Central memory CD8-positive, alpha-beta T cell (primary cell): ENCODE measurements at regions not wholly inside any gene's neighbourhood (a gene's known extent, or its start where the extent isn't known, plus 50 kb on each side); places are given as distances from the start of the nearest gene placed in this dataset.

Experiments
- ATAC-seq: fragments of 150-1000 bp; cut with Tn5 transposase; replicated peaks from 2 replicates; pipeline ENCODE4 v1.10.0; 2022; ENCODE audit warnings: mild to moderate bottlenecking, moderate FRiP score, moderate number of reproducible peaks; ENCODE audit not compliant: poor library complexity, severe bottlenecking; ENCODE audit errors: extremely low read depth
- DNase-seq, 2 donors: peaks; one replicate each; pipeline ENCODE4 v3.0.0; 2021; ENCODE audit warnings: low spot score in 2 of 2
- H3K27ac Mint-ChIP-seq: one replicate; pipeline ENCODE4 v1.8.0; 2022; ENCODE audit warnings: low read depth, mild to moderate bottlenecking, moderate library complexity, mixed read lengths
- H3K27me3 Mint-ChIP-seq: one replicate; pipeline ENCODE4 v1.8.0; 2022; ENCODE audit warnings: mixed read lengths
- H3K36me3 Mint-ChIP-seq: one replicate; pipeline ENCODE4 v1.8.0; 2022; ENCODE audit warnings: mild to moderate bottlenecking, moderate library complexity, mixed read lengths; ENCODE audit not compliant: insufficient read depth
- H3K4me1 Mint-ChIP-seq: one replicate; pipeline ENCODE4 v1.8.0; 2022; ENCODE audit warnings: mixed read lengths
- H3K4me3 Mint-ChIP-seq: one replicate; pipeline ENCODE4 v1.8.0; 2022; ENCODE audit warnings: mild to moderate bottlenecking, moderate library complexity, mixed read lengths
- H3K9me3 Mint-ChIP-seq: one replicate; pipeline ENCODE4 v1.8.0; 2022; ENCODE audit warnings: mixed read lengths

DNA sequence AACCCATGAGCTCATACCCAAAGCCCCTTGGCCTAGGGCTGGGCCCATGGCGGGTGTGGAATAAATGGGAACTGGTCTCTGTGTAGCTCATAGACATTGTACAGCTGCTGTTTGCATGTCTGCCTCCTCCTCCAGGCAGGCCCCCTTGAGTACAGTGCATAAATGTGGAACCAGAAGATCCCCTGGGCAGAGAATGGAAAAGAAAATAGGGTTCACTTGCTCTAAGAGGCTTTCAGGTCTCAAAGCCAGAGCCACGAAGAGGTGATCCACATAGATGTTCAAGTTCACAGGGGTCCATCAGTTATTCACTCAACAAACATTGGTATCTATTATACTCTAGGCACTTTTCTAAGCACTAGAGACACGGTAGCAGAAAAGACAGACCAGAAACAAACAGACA, 79.2 kb upstream of the CACNA1A start:
- no peak for ATAC-seq
- Mint-ChIP-seq H3K9me3 (no peaks in the 10 kb centered on the region), H3K4me1 (no peaks in the 10 kb centered on the region), H3K36me3 (no peaks in the 10 kb centered on the region), H3K27me3 (peaks cover 19% of the 10 kb centered on the region), H3K27ac (no peak overlapping the region), H3K4me3 (no peak overlapping the region)
- DNase-seq, result no peak

DNA sequence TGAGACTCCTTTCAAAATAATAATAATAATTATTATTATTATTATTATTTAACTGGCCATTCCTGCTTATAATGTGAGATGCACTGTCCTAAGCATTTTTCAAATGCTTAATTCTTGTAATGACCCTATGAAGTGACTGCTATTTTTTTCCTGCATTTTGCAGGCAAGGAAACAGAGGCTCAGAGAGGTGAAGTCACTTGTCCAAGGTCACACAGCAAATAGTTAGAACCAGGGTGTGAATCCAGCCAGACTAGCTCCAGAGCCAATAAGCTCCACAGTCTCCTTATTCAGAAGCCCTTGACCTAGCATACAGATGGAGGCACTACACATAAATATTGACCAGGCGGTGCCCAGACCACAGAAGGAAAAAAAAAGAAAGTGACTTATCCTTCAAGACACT, 77.5 kb upstream of the CACNA1A start:
- H3K4me1 Mint-ChIP-seq, result no peaks in the 10 kb centered on the region
- ATAC-seq (no peak), DNase-seq (no peak)
- H3K4me3 Mint-ChIP-seq, result no peak overlapping the region
- peaks cover 21% of the 10 kb centered on the region for H3K27me3 Mint-ChIP-seq
- no peaks in the 10 kb centered on the region for H3K9me3 Mint-ChIP-seq
- H3K27ac Mint-ChIP-seq, result no peak overlapping the region
- H3K36me3 Mint-ChIP-seq, result no peaks in the 10 kb centered on the region

DNA sequence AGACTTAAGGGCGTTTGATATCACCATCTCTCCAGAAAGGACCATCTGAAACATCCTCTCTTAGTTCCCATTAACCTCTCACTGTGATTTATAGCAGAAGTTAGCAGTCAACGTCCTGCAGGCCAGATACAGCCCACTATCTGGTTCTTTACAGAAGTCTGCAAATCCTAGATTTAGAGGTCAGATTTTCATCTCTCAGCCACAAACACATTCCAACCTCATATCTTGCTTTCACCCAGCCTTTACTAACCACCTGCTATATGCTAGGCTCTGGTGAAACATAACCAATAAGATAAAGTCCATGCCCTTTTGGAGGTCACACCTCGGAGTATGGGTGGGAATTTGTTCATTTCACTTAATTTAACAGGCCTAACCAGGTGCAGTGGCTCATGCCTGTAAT, 76.8 kb upstream of the CACNA1A start:
- no peaks in the 10 kb centered on the region for H3K4me1 Mint-ChIP-seq
- H3K36me3 Mint-ChIP-seq, result no peaks in the 10 kb centered on the region
- no peak overlapping the region for H3K27ac Mint-ChIP-seq
- H3K27me3 Mint-ChIP-seq, result peaks cover 27% of the 10 kb centered on the region
- ATAC-seq (no peak), DNase-seq (no peak)
- H3K9me3 Mint-ChIP-seq, result no peaks in the 10 kb centered on the region
- H3K4me3 Mint-ChIP-seq, result no peak overlapping the region

DNA sequence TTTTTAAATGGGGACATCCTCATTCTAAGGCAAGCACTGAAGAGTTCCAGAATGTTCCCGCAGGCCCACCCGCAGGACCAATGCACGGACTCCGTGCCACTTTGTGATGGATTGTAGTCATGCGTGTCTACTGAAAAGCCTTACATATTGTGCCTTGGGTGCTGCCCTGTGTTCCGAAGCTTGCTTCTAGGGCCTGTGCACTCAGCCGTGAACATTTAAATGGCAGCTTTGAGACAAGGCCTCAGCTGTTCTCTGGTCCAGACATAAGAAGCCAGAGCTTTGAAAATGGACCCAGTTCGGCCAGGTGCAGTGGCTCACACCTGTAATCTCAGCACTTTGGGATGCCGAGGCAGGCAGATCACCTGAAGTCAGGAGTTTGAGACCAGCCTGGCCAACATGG, 75.3 kb upstream of the CACNA1A start:
- H3K27ac Mint-ChIP-seq, result no peak overlapping the region
- no peak overlapping the region for H3K4me3 Mint-ChIP-seq
- peaks cover 34% of the 10 kb centered on the region for H3K27me3 Mint-ChIP-seq
- no peaks in the 10 kb centered on the region for H3K9me3 Mint-ChIP-seq
- H3K36me3 Mint-ChIP-seq, result no peaks in the 10 kb centered on the region
- no peaks in the 10 kb centered on the region for H3K4me1 Mint-ChIP-seq
- DNase-seq (no peak), ATAC-seq (no peak)

DNA sequence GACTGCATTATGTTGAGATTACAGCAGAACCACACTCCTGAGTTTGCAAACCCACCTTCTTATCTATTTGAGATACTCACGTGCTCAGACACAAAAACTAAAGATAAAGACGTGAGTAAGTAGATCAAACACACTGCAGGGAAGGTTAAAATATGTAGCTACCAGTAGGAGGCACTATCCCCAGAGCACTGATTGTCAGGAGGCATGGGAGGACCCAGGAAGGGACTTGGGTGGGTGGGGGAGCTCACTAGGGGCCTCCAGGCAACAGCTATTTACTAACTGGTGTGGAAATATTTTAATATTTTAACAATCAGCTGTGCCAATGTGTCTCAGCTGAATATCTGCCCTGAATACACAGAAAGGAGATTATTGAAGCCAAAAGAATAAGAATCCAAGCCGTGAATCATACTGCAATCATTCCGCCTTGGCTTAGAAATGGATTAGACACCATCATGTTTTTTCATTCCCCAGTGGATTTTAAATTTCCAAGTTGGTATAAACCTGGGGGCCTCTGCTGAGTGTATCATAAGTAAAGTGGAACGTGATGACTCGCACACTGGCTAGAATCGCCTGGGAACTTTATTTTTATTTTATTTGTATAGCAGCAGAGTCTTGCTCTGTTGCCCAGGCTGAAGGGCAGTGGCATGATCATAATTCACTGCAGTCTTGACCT, 73.2 kb upstream of the CACNA1A start:
- H3K4me1 Mint-ChIP-seq, result no peaks in the 10 kb centered on the region

DNA sequence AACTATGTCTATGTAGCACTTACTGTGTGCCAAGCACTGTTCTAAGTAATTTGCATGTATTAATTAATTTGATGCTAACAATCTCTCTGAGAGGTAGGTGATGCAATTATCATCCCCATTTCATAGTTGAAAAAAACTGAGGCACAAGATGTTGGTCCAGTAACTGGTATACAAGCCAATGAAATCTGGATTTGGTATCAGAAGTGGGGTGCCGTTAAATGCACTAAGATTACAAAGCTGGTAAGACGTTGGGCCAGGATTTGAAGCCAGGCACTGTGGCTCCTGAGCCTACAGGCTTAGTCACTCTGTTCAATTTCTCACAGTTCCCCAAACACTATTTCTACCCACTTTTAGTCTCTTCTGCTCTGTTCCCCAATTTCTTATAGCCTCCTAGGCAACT, 70.4 kb upstream of the CACNA1A start:
- no peaks in the 10 kb centered on the region for H3K36me3 Mint-ChIP-seq
- H3K9me3 Mint-ChIP-seq, result no peaks in the 10 kb centered on the region

More for the DNA sequence above, 73.2 kb upstream of the CACNA1A start:
- Mint-ChIP-seq H3K4me3 (no peak overlapping the region), H3K36me3 (no peaks in the 10 kb centered on the region), H3K27ac (no peak overlapping the region), H3K9me3 (no peaks in the 10 kb centered on the region), H3K27me3 (peaks cover 25% of the 10 kb centered on the region)
- no peak for ATAC-seq
- no peak for DNase-seq

DNA sequence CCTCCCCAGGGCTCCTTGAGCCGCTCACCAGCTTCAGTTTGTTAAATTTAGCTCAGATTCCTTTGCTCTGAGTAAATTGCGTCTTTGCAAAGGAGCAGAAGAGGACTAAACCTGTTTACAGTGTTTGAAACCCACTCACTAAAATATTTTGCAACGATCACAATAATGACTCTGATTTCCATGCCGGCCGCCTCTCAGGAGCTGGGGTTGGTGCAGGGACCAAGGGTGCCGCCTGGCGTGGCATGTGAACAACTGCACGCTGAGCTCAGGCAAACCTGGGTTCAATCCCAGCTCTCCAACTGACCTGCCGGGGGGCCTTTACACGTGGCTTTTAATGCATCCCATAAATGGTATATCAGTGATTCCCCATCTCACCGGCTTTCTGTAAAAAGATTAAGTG, 68.7 kb upstream of the CACNA1A start:
- no peaks in the 10 kb centered on the region for H3K9me3 Mint-ChIP-seq
- no peak overlapping the region for H3K4me3 Mint-ChIP-seq
- DNase-seq (no peak), ATAC-seq (no peak)
- no peaks in the 10 kb centered on the region for H3K36me3 Mint-ChIP-seq
- no peaks in the 10 kb centered on the region for H3K4me1 Mint-ChIP-seq
- H3K27me3 Mint-ChIP-seq, result peaks cover 60% of the 10 kb centered on the region
- H3K27ac Mint-ChIP-seq, result no peak overlapping the region

More for the DNA sequence above, 70.4 kb upstream of the CACNA1A start:
- H3K4me1 Mint-ChIP-seq, result no peaks in the 10 kb centered on the region
- peaks cover 44% of the 10 kb centered on the region for H3K27me3 Mint-ChIP-seq
- no peak overlapping the region for H3K27ac Mint-ChIP-seq
- ATAC-seq (no peak), DNase-seq (no peak)
- no peak overlapping the region for H3K4me3 Mint-ChIP-seq

DNA sequence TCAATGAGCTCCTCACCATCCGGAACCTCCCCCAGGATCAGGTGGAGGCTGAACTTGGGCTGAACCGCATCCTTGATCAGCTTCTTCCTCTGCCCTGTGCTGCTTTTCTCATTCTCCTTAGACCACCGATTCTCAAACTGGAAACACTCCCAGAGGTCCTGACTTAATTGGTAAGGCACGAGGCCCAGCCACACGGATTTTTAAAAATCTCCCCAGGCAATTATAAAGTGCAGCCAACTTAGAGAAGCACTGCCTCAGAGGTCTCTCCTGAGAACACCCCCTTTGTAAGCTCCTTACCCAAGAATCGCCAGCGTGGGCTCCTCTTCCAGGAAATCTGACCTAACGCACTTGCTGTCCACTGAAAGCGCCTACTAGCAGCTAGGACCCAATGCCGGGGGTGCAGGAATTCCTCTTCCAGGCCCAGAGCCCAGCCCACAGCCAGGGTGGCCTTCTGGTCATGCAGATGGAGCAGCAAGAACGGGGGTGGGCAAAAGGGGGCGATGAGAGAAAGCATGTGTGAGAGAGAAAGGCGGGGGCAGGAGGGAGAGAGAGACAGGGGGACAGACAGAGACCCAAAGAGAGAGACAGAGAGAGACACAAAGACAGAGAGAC, 66.9 kb upstream of the CACNA1A start:
- H3K27ac Mint-ChIP-seq, result no peak overlapping the region
- H3K27me3 Mint-ChIP-seq, result peaks cover 58% of the 10 kb centered on the region
- H3K4me1 Mint-ChIP-seq, result no peaks in the 10 kb centered on the region
- ATAC-seq (no peak), DNase-seq (no peak)
- H3K9me3 Mint-ChIP-seq, result no peaks in the 10 kb centered on the region
- no peak overlapping the region for H3K4me3 Mint-ChIP-seq
- no peaks in the 10 kb centered on the region for H3K36me3 Mint-ChIP-seq

DNA sequence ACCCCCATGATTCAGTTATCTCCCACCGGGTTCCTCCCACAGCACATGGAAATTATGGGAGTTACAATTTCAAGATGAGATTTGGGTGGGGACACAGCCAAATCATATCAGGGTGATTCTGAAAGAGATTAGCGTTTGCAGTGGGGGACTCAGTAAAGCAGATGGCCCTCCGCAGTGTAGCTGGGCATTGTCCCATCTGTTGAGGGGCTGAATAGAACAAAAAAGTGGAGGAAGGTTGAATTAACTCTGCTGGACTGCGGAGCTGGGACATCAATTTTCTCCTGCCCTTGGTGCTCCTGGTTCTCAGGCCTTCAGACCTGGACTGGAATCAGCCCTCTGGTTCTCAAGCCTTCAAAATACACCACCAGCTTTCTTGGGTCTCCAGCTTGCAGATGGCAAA, 55.2 kb upstream of the CACNA1A start:
- peaks cover 1% of the 10 kb centered on the region for H3K36me3 Mint-ChIP-seq
- peaks cover 60% of the 10 kb centered on the region for H3K27me3 Mint-ChIP-seq
- DNase-seq (no peak), ATAC-seq (no peak)
- no peak overlapping the region for H3K27ac Mint-ChIP-seq
- H3K4me3 Mint-ChIP-seq, result no peak overlapping the region
- H3K4me1 Mint-ChIP-seq, result no peaks in the 10 kb centered on the region
- no peaks in the 10 kb centered on the region for H3K9me3 Mint-ChIP-seq

DNA sequence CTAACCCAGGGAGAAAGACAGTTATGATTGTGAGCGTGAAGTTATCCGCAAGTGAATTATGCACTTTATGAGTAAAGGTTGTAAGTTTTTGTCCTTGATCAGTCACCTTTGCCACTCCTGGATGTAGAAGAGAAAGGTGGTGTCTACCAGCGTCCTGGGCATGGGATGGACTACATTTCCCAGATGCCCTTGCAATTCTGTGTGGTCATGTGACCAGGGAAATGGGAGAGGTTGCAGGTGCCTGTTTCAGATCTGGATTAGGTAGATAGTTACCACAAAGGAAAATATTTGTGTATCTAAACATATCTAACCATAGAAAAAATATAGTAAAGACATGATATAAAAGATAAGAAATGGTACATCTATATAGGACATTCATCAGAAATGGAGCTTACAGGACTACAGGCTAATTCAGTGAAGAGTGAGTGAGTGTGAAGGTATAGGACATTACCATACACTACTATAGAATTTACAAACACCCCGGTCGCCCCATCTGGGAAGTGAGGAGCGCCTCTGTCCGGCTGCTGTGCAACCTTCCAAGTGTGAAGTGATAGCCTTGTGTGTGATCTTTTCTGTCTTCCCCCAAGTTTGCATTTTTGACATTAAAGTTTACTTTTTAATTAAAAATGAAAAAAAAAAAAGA, 51.6 kb upstream of the CACNA1A start:
- no peaks in the 10 kb centered on the region for H3K9me3 Mint-ChIP-seq
- ATAC-seq (no peak), DNase-seq (no peak)

DNA sequence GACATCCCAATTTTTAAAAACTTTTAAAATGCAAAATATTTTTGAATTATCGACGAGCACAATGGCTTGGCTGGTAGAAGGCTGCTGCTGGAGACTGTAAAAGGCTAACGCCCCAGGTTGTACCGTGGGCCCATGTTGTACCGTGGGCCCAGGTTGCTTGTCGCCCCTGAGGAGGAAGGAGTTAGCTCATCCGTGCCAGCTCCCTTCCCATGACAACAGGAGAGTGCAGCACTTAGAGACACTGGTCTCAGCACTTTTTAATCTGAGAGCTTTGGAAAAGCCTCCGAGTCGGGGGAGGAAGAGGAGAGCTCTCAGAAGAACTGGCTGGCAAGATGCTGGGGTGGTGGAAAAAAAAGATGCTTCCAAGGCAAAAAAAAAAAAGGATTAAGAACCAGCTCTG, 50.3 kb upstream of the CACNA1A start:
- no peak overlapping the region for H3K4me3 Mint-ChIP-seq
- H3K27me3 Mint-ChIP-seq, result peaks cover 74% of the 10 kb centered on the region
- no peaks in the 10 kb centered on the region for H3K9me3 Mint-ChIP-seq
- no peak for DNase-seq
- ATAC-seq, result no peak
- peaks cover 1% of the 10 kb centered on the region for H3K36me3 Mint-ChIP-seq
- H3K4me1 Mint-ChIP-seq, result no peaks in the 10 kb centered on the region
- no peak overlapping the region for H3K27ac Mint-ChIP-seq

More for the DNA sequence above, 51.6 kb upstream of the CACNA1A start:
- Mint-ChIP-seq H3K4me1 (no peaks in the 10 kb centered on the region), H3K27me3 (peaks cover 72% of the 10 kb centered on the region), H3K36me3 (peaks cover 1% of the 10 kb centered on the region), H3K4me3 (no peak overlapping the region), H3K27ac (no peak overlapping the region)
